Heart right ventricle (tissue), 16 donors: ENCODE measurements at regions not wholly inside any gene's neighbourhood (a gene's known extent, or its start where the extent isn't known, plus 50 kb on each side); places are given as distances from the start of the nearest gene placed in this dataset.

Experiments
- ATAC-seq, 8 donors: fragments of 200-7000 bp; cut with Tn5 transposase; one replicate each; pipeline ENCODE4 v1.9.1; 2020; ENCODE audit warnings: mild to moderate bottlenecking in 8 of 8, moderate library complexity in 8 of 8, moderate number of reproducible peaks in 1 of 8
- DNase-seq, 2 donors: peaks; one replicate each; pipeline ENCODE4 v3.0.0-alpha.2; 2020
- H3K27ac ChIP-seq, 10 donors: fragments of 200-600 bp; sonication (generic) in 2 of 10; one replicate each; pipeline versions ENCODE4 v1.5.0 to v1.8.0; 2020 to 2022; ENCODE audit warnings: mild to moderate bottlenecking in 3 of 10
- H3K27me3 ChIP-seq, 7 donors: fragments of 200-600 bp; one replicate each; pipeline ENCODE4 v1.8.0; 2021 to 2022; ENCODE audit warnings: mild to moderate bottlenecking in 2 of 7
- H3K36me3 ChIP-seq, 9 donors: fragments of 200-600 bp; sonication (generic) in 1 of 9; one replicate each; pipeline versions ENCODE4 v1.5.0 to v1.8.0; 2020 to 2022; ENCODE audit warnings: mild to moderate bottlenecking in 2 of 9
- H3K4me1 ChIP-seq, 9 donors: fragments of 200-600 bp; sonication (generic) in 1 of 9; one replicate each; pipeline versions ENCODE4 v1.5.0 to v1.8.0; 2020 to 2022; ENCODE audit warnings: mild to moderate bottlenecking in 4 of 9
- H3K4me3 ChIP-seq, 10 donors: fragments of 200-600 bp; sonication (generic) in 2 of 10; one replicate each; pipeline versions ENCODE4 v1.5.0 to v1.8.0; 2020 to 2022; ENCODE audit warnings: mild to moderate bottlenecking in 7 of 10, moderate library complexity in 2 of 10
- H3K9me3 ChIP-seq, 11 donors: fragments of 200-600 bp in 10 of 11; sonication (generic) in 2 of 11; one replicate each; pipeline versions ENCODE4 v1.5.0 to v1.8.0; 2013 to 2022; ENCODE audit warnings: mild to moderate bottlenecking in 2 of 11, control low read depth in 1 of 11, moderate library complexity in 1 of 11
- WGBS, 2 donors: extraction: QIAGEN DNeasy Blood & Tissue Kit; methylation state at CpG; one replicate each; pipeline ENCODE4 v1.1.7; 2013; ENCODE audit warnings: inconsistent platforms in 1 of 2; 5-methylcytosine and 5-hydroxymethylcytosine counted together
- intact Hi-C, 10 donors: fragments of 100-400 bp; cut with DNase I; formaldehyde crosslinking; loops; one replicate each; pipeline versions ENCODE4 v1.11.1 to v1.14.2; 2022
- TF ChIP-seq, protein P1 (sequence below), 9 donors: fragments of 200-600 bp; sonication (generic) in 2 of 9; IDR thresholded peaks; one replicate each; pipeline versions ENCODE4 v1.5.0 to v1.8.0; 2021 to 2022; ENCODE audit warnings: antibody characterized with exemption in 9 of 9, mild to moderate bottlenecking in 5 of 9, moderate library complexity in 1 of 9
- donor health status: Arrhythmogenic right ventricular cardiomyopathy.
- donor health status: ischemic (EF 13 %, LVEDD 7.1; RV severe dilation, severe dysfunction).
- donor health status: healthy with polysubstance abuse.
- donor health status: DM: no; HTN: yes; CAD: no.
- donor health status: DM: no; HTN: no; CAD: no.
- donor health status: ischemic (EF 25% LVEDD 6.9; RV normal size, moderate dysfunction).
- donor health status: ischemic (EF 25% LVEDD 5.7; RV mildly dilated, moderate dysfunction).
- donor health status: healthy.
- donor health status: DM: yes; HTN: yes; CAD: no.
- donor health status: Ischemic cardiomyopathy.
- donor health status: ischemic (EF 35%, LVEDD 5.7; RV mildly dilated, moderate dysfunction).
- donor health status: nonischemic (EF 11% LVEDD 7.7; RV severe dilation, severe dysfunction).
- donor health status: DM: yes; HTN: yes; CAD: no.
- donor health status: PGD.
- donor health status: ischemic (EF 29% LVEDD 5.4; RV normal size, mild dysfunction).
- donor health status: nonischemic (EF 23%, LVEDD 6.1; RV moderate dilation, normal function).

DNA sequence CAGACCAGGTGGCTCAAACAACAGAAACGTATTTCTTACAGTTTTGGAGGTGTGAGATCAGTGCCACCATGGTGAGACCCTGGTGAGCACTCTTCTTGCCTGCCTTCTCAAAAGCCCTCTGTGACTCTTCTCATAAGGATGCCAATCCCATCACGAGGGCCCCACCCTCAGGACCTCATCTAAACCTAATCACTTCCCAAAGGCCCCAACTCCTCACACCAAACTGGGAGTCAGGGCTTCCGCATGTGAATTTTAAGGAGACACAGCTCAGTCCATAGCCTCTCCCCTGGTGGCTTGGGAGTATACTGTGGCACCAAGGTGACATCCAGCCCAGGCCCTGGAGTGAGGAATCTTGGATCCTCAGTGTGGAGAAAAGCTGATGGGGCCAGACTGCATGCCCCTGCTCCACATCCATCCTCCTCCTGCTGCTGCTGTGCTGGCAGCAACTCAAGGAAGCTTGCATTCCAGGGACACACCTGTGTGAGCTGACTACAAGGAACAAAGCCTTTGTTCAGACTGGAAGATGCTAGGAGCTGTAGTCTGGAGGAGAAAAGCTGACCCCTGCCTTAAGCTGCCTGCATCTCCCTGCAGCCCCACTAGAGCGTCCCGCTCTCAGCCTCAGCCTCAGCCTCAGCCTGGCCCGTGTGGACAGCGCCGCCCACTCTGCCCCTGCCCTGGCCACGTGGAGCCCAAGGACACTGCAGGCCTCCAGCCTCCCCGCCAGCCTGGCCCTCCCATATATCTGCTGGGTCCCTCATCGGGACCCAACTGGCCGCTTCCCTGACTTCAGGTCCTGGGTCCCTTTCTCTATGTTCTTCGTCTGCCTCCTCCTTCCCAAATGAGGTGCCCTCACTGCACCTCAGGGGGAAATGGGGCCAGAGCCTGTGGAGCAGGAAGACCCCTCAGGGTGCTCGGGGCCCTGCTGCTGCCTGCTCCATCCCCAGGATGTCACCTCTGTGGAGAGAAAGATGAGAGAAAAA, 87.8 kb upstream of the RAB6C start:
- 70 to 76% methylated on average over 14 of the region's 14 CpGs for WGBS, 2 donors
- Histone ChIP-seq H3K36me3 (no peaks in the 10 kb centered on the region), H3K4me1 (no peaks in the 10 kb centered on the region), H3K27me3 (peaks cover 0 to 34% (median 7%) of the 10 kb centered on the region in 7 donors), H3K9me3 (no peaks in the 10 kb centered on the region), H3K4me3 (no peak overlapping the region), H3K27ac (no peak overlapping the region)
- DNase-seq (no peak), ATAC-seq (peak in 1 of 8 donors; percentile 27)
- intact Hi-C loops: no loop called here
- TF ChIP-seq, protein P1, sequence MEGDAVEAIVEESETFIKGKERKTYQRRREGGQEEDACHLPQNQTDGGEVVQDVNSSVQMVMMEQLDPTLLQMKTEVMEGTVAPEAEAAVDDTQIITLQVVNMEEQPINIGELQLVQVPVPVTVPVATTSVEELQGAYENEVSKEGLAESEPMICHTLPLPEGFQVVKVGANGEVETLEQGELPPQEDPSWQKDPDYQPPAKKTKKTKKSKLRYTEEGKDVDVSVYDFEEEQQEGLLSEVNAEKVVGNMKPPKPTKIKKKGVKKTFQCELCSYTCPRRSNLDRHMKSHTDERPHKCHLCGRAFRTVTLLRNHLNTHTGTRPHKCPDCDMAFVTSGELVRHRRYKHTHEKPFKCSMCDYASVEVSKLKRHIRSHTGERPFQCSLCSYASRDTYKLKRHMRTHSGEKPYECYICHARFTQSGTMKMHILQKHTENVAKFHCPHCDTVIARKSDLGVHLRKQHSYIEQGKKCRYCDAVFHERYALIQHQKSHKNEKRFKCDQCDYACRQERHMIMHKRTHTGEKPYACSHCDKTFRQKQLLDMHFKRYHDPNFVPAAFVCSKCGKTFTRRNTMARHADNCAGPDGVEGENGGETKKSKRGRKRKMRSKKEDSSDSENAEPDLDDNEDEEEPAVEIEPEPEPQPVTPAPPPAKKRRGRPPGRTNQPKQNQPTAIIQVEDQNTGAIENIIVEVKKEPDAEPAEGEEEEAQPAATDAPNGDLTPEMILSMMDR (IDR thresholded peaks at IDR 0.05): no peak

DNA sequence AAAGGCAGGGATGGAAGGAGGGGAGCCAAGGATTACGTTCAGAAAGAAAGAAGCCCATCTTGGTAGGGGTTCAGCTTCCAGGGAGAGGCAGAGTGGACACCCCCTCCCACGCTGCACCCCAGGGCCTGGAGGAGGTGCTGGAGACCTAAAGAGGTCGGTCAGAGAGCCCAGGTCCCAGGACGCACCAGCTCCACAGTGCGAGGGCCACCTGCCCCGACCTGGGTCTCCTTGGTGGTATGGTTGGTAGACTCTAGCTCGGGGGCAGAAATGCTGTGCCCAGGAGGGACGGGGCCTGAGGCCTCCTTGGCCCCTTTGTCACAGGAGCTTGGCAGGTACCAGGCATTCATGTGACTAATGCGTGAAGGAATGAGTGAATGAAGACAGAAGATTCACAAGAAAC, 87.1 kb upstream of the RAB6C start:
- Histone ChIP-seq H3K9me3 (no peaks in the 10 kb centered on the region), H3K4me1 (no peaks in the 10 kb centered on the region), H3K27me3 (peaks cover 0 to 38% (median 8%) of the 10 kb centered on the region in 7 donors), H3K36me3 (no peaks in the 10 kb centered on the region), H3K27ac (no peak overlapping the region), H3K4me3 (no peak overlapping the region)
- intact Hi-C loops: no loop called here
- ATAC-seq: peak in 1 of 8 donors; percentile 16
- 85 to 86% methylated on average over 9 of the region's 9 CpGs for WGBS, 2 donors
- no peak for DNase-seq
- TF ChIP-seq, protein P1 (IDR thresholded peaks at IDR 0.05): no peak

DNA sequence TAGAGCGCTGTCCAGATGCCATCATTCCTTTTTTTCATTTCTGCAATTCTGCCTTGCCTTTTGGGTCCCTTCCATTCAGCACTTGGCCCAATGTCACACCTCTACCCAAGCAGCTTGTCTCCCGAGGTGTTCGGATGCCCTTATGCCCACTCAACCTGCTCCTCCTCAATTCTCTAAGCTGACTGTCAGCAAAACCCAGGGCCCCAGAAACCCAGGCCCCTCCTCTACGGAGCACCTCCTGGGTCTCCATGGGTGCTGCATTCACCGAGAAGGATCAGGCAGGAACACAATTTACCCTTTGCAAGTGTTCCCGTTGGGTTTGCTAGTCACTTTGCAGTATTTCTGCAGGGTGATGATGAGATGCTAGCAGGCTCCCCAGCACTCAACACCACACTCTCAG, 86.7 kb upstream of the RAB6C start:
- H3K4me1 ChIP-seq: no peaks in the 10 kb centered on the region
- no peak for ATAC-seq
- peaks cover 0 to 38% (median 8%) of the 10 kb centered on the region in 7 donors for H3K27me3 ChIP-seq
- no peaks in the 10 kb centered on the region for H3K36me3 ChIP-seq
- WGBS, 2 donors: 91 to 93% methylated on average over 6 of the region's 6 CpGs
- intact Hi-C loops: no loop called here
- no peaks in the 10 kb centered on the region for H3K9me3 ChIP-seq
- DNase-seq: no peak
- no peak overlapping the region for H3K4me3 ChIP-seq
- TF ChIP-seq, protein P1 (IDR thresholded peaks at IDR 0.05): no peak
- no peak overlapping the region for H3K27ac ChIP-seq

DNA sequence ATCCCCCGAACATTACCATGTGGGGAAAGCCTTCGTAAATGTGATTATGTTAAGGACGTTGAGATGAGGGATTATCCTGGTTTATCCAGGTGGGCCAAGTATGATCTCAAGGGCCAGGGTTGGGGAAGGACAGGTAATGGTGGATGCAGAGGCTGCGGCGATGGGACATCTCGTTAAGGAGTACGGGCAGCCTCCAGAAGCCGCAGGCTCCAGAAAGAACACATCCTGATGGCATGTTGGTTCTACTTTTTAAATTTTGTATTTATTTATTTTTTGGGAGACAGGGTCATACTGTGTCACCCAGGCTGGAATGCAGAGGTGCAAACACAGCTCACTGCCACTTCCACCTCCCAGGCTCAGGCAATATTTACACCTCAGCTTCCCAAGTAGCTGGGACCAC, 86.2 kb upstream of the RAB6C start:
- 80 to 81% methylated on average over 8 of the region's 8 CpGs for WGBS, 2 donors
- H3K27me3 ChIP-seq: peaks cover 0 to 38% (median 8%) of the 10 kb centered on the region in 7 donors
- DNase-seq (no peak), ATAC-seq (no peak)
- no peak overlapping the region for H3K27ac ChIP-seq
- no peaks in the 10 kb centered on the region for H3K4me1 ChIP-seq
- intact Hi-C loops: no loop called here
- TF ChIP-seq, protein P1 (IDR thresholded peaks at IDR 0.05): no peak
- no peaks in the 10 kb centered on the region for H3K36me3 ChIP-seq
- H3K9me3 ChIP-seq: no peaks in the 10 kb centered on the region
- no peak overlapping the region for H3K4me3 ChIP-seq
